Renal cortex interstitium (tissue), 11 donors: ENCODE measurements at regions not wholly inside any gene's neighbourhood (a gene's known extent, or its start where the extent isn't known, plus 50 kb on each side); places are given as distances from the start of the nearest gene placed in this dataset.
"Not testable (repeated sequence)": the region's sequence is repeated elsewhere in the genome, so short reads cannot be mapped to it uniquely, and the experiment has no call there.

Experiments
- DNase-seq, 11 donors: peaks; one replicate each; pipeline ENCODE4 v3.0.0-alpha.2; 2013; ENCODE audit warnings: low read depth in 9 of 11, low spot score in 4 of 11; ENCODE audit errors: extremely low read depth in 1 of 11

GRCh38 chr2:163914486-163914885, 178.7 kb upstream of the FIGN start:
- DNase-seq: not testable (repeated sequence)

GRCh38 chr2:163913532-163913944, 177.7 kb upstream of the FIGN start:
- DNase-seq: not testable (repeated sequence)

GRCh38 chr2:163909411-163910080, 173.7 kb upstream of the FIGN start:
- DNase-seq: no peak

DNA sequence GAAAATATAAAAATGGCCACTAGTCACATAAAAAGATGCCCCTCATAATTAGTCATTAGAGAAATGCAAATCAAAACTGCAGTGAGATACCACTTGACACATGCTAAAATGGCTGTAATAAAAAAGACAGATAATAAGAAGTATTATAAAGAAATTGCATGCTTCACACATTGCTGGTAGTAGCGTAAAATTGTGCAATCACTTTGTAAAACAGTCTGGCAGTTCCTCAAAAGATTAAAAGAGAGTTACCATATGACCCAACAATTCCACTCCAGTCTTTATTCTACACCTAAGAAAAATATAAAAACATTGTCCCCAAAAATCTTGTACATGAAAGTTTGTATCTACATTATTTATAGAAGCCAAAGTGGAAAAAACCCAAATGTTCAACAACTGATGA, 170.6 kb upstream of the FIGN start:
- DNase-seq: no peak

DNA sequence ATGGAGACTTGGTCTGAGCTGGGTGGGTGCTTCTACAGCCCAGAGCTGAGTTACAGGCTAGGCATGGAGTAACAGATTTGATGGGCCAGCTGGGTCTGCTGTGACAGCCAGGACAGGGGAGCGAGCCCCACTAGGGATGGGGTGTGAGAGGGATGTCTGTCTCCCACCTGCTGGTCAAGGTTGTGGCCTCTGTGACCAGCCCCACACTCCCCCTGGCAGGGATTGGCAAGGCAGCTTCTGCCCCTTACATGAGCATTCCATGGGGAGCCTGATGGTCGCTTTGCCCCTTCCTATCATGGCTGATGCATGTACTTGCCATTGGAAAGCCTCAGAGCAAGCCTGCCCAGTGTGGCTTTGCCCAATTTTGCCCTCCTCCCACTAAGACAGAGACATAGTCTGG, 162.0 kb upstream of the FIGN start:
- no peak for DNase-seq

DNA sequence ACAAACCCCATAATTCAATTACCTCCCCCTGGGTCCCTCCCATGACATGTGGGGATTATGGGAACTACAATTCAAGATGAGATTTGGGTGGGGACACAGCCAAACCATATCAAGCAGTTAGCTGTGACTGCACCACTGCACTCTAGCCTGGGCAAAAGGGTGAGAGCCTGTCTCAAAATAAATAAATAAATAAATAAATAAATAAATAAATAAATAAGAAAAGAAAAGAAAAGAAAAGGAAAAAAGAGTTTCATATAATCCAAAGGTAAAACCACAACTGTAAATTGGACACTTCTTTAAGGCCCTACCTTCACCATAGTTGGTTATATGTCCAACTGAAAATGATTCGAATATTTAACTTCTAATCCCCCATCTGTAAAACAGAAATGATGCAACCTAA, 157.6 kb upstream of the FIGN start:
- DNase-seq: not testable (repeated sequence)

- no peak for DNase-seq
Measured at GRCh38 chr2:163888591-163888990, 152.8 kb upstream of the FIGN start.

- DNase-seq: no peak
Measured at GRCh38 chr2:163887182-163887581, 151.4 kb upstream of the FIGN start.

DNA sequence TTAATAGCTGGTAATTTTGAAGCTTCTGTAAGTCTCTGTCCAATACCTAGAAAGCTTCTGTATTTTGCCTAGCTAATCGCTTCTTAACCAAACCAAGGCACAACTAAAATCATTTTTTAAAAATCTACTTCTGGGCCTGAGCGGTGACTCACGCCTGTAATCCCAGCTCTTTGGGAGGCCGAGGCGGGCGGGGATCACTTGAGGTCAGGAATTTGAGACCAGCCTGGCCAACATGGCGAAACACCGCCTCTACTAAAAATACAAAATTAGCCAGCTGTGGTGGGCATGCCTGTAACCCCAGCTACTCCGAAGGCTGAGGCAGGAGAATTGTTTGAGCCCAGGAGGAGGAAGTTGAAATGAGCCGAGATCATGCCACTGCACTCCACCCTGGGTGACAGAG, 148.6 kb upstream of the FIGN start:
- DNase-seq: no peak

DNA sequence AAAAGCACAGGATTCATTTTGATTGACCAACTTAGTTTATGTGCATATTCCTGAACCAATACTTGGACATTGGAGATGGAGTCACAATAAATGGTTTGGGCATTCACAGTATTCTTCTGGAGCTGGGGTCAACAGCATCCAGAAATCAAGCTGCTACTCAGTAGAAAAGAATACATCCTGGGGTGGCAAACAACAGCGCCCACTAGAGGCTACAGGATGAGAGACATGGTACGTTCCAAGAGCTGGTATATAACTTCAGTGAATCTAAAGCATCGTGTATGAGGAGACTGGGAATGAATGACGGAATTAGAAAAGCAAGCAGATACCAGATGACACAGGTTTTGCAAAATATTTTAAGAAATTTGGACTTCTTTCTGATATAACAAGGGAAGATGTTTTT, 142.9 kb upstream of the FIGN start:
- no peak for DNase-seq

DNA sequence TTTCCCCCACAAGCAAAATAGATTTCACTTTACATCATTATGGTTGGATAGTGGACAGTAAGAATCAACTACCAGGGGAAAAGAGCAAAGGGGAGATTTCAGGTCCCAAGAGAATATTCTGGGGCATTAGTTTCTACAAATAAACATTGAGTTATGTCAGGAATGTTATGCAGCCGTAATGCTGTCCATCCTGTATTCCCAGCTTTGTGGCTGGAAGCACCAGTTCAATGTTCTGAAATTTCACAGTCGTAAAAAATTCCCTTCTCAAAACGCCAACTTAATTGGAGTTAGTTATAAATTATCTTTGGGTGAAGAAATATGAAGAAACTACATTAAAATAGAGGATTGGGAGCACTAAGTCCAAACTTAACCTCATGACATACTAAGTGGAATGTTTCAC, 141.5 kb upstream of the FIGN start:
- peak in 10 of 11 donors; percentile 24 to 60 (median 33) for DNase-seq

DNA sequence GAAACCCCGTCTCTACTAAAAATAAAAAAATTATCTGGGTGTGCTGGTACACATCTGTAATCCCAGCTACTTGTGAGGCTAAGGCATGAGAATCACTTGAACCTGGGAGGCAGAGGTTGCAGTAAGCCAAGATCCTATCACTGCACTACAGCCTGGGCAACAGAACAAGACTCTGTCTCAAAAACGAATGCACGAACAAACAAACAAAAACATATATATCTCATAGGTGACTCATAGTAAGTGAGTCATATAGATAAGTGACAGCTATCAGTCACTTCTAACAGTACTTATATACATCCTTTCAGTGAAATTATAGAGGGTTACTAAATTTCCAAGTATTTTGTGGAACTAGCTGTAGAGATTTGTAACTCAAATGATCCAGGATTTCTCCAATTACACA, 127.3 kb upstream of the FIGN start:
- DNase-seq: no peak

GRCh38 chr2:163859951-163860350, 124.1 kb upstream of the FIGN start:
- no peak for DNase-seq

- DNase-seq: no peak
Measured at GRCh38 chr2:163856941-163857340, 121.1 kb upstream of the FIGN start.

DNA sequence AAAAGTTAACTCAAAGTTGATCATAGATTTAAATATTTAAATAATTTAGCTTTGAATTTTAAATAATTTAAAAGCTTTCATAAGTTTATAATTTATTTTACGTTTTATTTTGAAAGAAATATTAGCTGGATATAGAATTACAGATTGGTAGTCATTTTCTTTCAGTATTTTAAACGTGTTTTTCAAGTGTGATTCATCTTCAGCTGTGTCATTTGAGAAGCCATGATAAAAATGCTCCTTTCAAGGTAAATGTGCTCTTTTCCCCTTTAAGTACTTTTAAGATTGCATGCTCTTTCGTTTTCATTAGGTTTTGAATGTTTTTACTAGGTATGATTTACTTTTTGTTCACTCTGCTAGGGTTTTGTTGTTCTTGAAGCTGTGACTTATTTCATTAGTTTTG, 116.8 kb upstream of the FIGN start:
- DNase-seq: no peak

- no peak for DNase-seq
Measured at GRCh38 chr2:163849756-163850435, 114.1 kb upstream of the FIGN start.

DNA sequence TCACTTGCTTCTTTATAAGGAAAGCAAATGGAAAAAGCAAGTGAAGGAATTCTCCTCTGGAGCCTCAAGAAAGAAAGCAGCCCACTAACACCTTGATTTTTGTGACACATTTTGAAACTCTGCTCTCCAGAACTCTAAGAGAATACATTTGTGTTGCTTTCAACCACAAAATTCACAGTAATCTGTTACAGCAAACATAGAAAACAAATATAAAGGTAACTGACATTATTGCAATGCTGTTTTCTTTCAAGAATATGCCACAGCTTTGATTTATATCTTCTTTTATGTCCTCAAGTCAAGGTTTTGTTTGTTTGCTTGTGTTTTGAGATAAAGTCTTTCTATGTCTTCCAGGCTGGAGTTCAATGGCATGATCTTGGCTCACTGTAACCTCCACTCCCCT, 103.1 kb upstream of the FIGN start:
- DNase-seq: no peak

DNA sequence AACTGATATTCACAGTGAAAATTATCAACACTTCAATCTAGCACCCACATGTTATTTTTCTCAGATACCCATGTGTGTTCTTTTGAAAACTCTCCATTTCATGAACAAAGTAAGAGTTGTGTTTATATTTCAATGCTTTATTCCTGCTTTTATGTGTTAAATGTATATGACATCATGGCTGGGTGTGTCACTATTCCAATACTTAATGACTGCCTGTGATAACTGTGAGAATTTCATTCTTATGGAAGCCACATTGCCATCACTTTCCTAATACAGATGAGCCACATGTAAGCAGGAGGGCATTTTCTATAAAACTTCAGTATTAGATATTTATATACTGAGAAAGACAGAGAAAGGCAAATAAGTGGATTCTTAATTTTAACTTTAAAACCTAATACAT, 100.4 kb upstream of the FIGN start:
- no peak for DNase-seq

- no peak for DNase-seq
Measured at GRCh38 chr2:163834841-163835240, 99.0 kb upstream of the FIGN start.

GRCh38 chr2:163834221-163834620, 98.4 kb upstream of the FIGN start:
- no peak for DNase-seq

DNA sequence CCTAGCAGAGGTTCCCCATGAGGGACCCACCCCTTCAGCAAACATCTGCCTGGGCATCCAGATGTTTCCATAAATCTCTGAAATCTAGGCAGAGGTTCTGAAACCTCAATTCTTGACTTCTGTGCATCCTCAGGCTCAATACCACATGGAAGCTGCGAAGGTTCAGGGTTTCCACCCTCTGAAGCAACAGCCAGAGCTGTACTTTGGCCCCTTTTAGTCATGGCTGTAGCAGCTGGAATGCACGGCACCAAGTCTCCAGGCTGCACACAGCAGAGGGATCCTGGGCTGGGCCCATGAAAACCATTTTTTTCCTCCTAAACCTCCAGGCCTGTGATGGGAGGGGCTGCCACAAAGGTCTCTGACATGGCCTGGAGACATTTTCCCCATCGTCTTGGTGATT, 93.0 kb upstream of the FIGN start:
- no peak for DNase-seq
